ENCODE measurements at regions not wholly inside any gene's neighbourhood (a gene's known extent, or its start where the extent isn't known, plus 50 kb on each side); places are given as distances from the start of the nearest gene placed in this dataset.
A peak's percentile ranks its signal among the peaks of the same experiment; 100 is the strongest.

- peaks cover 0 to 14% of the 10 kb centered on the region in 2 donors for H3K9me3 ChIP-seq (ENCODE audit: control insufficient read depth in 2 of 2, insufficient read depth in 1 of 2, low read depth in 1 of 2, low read length in 1 of 2)
- 80 to 91% (median 87%) methylated on average over 6 of the region's 6 CpGs for WGBS, 3 donors
- no peak overlapping the region for H3K4me3 ChIP-seq (ENCODE audit: low read depth in 1 of 3, low read length in 3 of 3)
- H3K36me3 ChIP-seq (ENCODE audit: control insufficient read depth in 3 of 3, insufficient read depth in 2 of 3, low read depth in 1 of 3, low read length in 3 of 3) = no peaks in the 10 kb centered on the region
- H3K27ac ChIP-seq (ENCODE audit: low read depth in 1 of 3, low read length in 2 of 3) = no peak overlapping the region
- FAIRE-seq (no peak), DNase-seq (no peak)
- H3K27me3 ChIP-seq (ENCODE audit: control insufficient read depth in 3 of 3, insufficient read depth in 3 of 3, low read length in 3 of 3) = no peaks in the 10 kb centered on the region
- H3K4me1 ChIP-seq (ENCODE audit: control insufficient read depth in 3 of 3, insufficient read depth in 2 of 3, low read depth in 1 of 3, low read length in 2 of 3) = peaks cover 0 to 10% (median 0%) of the 10 kb centered on the region in 3 donors
Measured at GRCh38 chr5:6221141-6221626, 157.2 kb downstream of the MED10 start.

GRCh38 chr5:6220346-6221088 lies 157.8 kb downstream of the MED10 start:
- Histone ChIP-seq H3K36me3 (ENCODE audit: control insufficient read depth in 3 of 3, insufficient read depth in 2 of 3, low read depth in 1 of 3, low read length in 3 of 3) (no peaks in the 10 kb centered on the region), H3K27ac (ENCODE audit: low read depth in 1 of 3, low read length in 2 of 3) (peak overlapping the region in 1 of 3 donors; percentile 47), H3K4me3 (ENCODE audit: low read depth in 1 of 3, low read length in 3 of 3) (no peak overlapping the region), H3K9me3 (ENCODE audit: control insufficient read depth in 2 of 2, insufficient read depth in 1 of 2, low read depth in 1 of 2, low read length in 1 of 2) (peaks cover 0 to 14% of the 10 kb centered on the region in 2 donors), H3K27me3 (ENCODE audit: control insufficient read depth in 3 of 3, insufficient read depth in 3 of 3, low read length in 3 of 3) (no peaks in the 10 kb centered on the region), H3K4me1 (ENCODE audit: control insufficient read depth in 3 of 3, insufficient read depth in 2 of 3, low read depth in 1 of 3, low read length in 2 of 3) (peaks cover 0 to 10% (median 0%) of the 10 kb centered on the region in 3 donors)
- WGBS, 3 donors = 25 to 49% (median 35%) methylated on average over 15 of the region's 15 CpGs
- DNase-seq (peak in 1 of 2 donors; percentile 70), FAIRE-seq (no peak)

- Histone ChIP-seq H3K27me3 (ENCODE audit: control insufficient read depth in 3 of 3, insufficient read depth in 3 of 3, low read length in 3 of 3) (no peaks in the 10 kb centered on the region), H3K4me3 (ENCODE audit: low read depth in 1 of 3, low read length in 3 of 3) (no peak overlapping the region), H3K4me1 (ENCODE audit: control insufficient read depth in 3 of 3, insufficient read depth in 2 of 3, low read depth in 1 of 3, low read length in 2 of 3) (peaks cover 0 to 10% (median 0%) of the 10 kb centered on the region in 3 donors), H3K27ac (ENCODE audit: low read depth in 1 of 3, low read length in 2 of 3) (no peak overlapping the region), H3K36me3 (ENCODE audit: control insufficient read depth in 3 of 3, insufficient read depth in 2 of 3, low read depth in 1 of 3, low read length in 3 of 3) (no peaks in the 10 kb centered on the region), H3K9me3 (ENCODE audit: control insufficient read depth in 2 of 2, insufficient read depth in 1 of 2, low read depth in 1 of 2, low read length in 1 of 2) (peaks cover 0 to 12% of the 10 kb centered on the region in 2 donors)
- no peak for DNase-seq
- FAIRE-seq = no peak
- 67 to 72% (median 70%) methylated on average over 6 of the region's 6 CpGs for WGBS, 3 donors
Measured at GRCh38 chr5:6218517-6218916, 159.8 kb downstream of the MED10 start.

- Histone ChIP-seq H3K4me1 (ENCODE audit: control insufficient read depth in 3 of 3, insufficient read depth in 2 of 3, low read depth in 1 of 3, low read length in 2 of 3) (peaks cover 0 to 10% (median 0%) of the 10 kb centered on the region in 3 donors), H3K4me3 (ENCODE audit: low read depth in 1 of 3, low read length in 3 of 3) (no peak overlapping the region), H3K27ac (ENCODE audit: low read depth in 1 of 3, low read length in 2 of 3) (no peak overlapping the region), H3K9me3 (ENCODE audit: control insufficient read depth in 2 of 2, insufficient read depth in 1 of 2, low read depth in 1 of 2, low read length in 1 of 2) (peaks cover 0 to 12% of the 10 kb centered on the region in 2 donors), H3K36me3 (ENCODE audit: control insufficient read depth in 3 of 3, insufficient read depth in 2 of 3, low read depth in 1 of 3, low read length in 3 of 3) (no peaks in the 10 kb centered on the region), H3K27me3 (ENCODE audit: control insufficient read depth in 3 of 3, insufficient read depth in 3 of 3, low read length in 3 of 3) (no peaks in the 10 kb centered on the region)
- WGBS, 3 donors = 84 to 88% (median 85%) methylated on average over 7 of the region's 7 CpGs
- DNase-seq (no peak), FAIRE-seq (no peak)
Measured at GRCh38 chr5:6218116-6218515, 160.2 kb downstream of the MED10 start.

GRCh38 chr5:6216471-6217075 lies 161.8 kb downstream of the MED10 start:
- Histone ChIP-seq H3K9me3 (ENCODE audit: control insufficient read depth in 2 of 2, insufficient read depth in 1 of 2, low read depth in 1 of 2, low read length in 1 of 2) (peaks cover 0 to 7% of the 10 kb centered on the region in 2 donors), H3K4me3 (ENCODE audit: low read depth in 1 of 3, low read length in 3 of 3) (no peak overlapping the region), H3K4me1 (ENCODE audit: control insufficient read depth in 3 of 3, insufficient read depth in 2 of 3, low read depth in 1 of 3, low read length in 2 of 3) (peaks cover 0 to 10% (median 0%) of the 10 kb centered on the region in 3 donors), H3K27ac (ENCODE audit: low read depth in 1 of 3, low read length in 2 of 3) (no peak overlapping the region), H3K36me3 (ENCODE audit: control insufficient read depth in 3 of 3, insufficient read depth in 2 of 3, low read depth in 1 of 3, low read length in 3 of 3) (no peaks in the 10 kb centered on the region), H3K27me3 (ENCODE audit: control insufficient read depth in 3 of 3, insufficient read depth in 3 of 3, low read length in 3 of 3) (no peaks in the 10 kb centered on the region)
- no peak for FAIRE-seq
- no peak for DNase-seq
- WGBS, 3 donors = 88 to 89% (median 88%) methylated on average over 9 of the region's 9 CpGs

GRCh38 chr5:6215891-6216290 lies 162.5 kb downstream of the MED10 start:
- peaks cover 0 to 3% of the 10 kb centered on the region in 2 donors for H3K9me3 ChIP-seq (ENCODE audit: control insufficient read depth in 2 of 2, insufficient read depth in 1 of 2, low read depth in 1 of 2, low read length in 1 of 2)
- DNase-seq = no peak
- WGBS, 3 donors = 81 to 88% (median 81%) methylated on average over 8 of the region's 8 CpGs
- FAIRE-seq = no peak
- H3K36me3 ChIP-seq (ENCODE audit: control insufficient read depth in 3 of 3, insufficient read depth in 2 of 3, low read depth in 1 of 3, low read length in 3 of 3) = no peaks in the 10 kb centered on the region
- H3K4me3 ChIP-seq (ENCODE audit: low read depth in 1 of 3, low read length in 3 of 3) = no peak overlapping the region
- H3K4me1 ChIP-seq (ENCODE audit: control insufficient read depth in 3 of 3, insufficient read depth in 2 of 3, low read depth in 1 of 3, low read length in 2 of 3) = peaks cover 0 to 9% (median 0%) of the 10 kb centered on the region in 3 donors
- no peaks in the 10 kb centered on the region for H3K27me3 ChIP-seq (ENCODE audit: control insufficient read depth in 3 of 3, insufficient read depth in 3 of 3, low read length in 3 of 3)
- no peak overlapping the region for H3K27ac ChIP-seq (ENCODE audit: low read depth in 1 of 3, low read length in 2 of 3)

- no peak for FAIRE-seq
- no peak overlapping the region for H3K27ac ChIP-seq (ENCODE audit: low read depth in 1 of 3, low read length in 2 of 3)
- H3K36me3 ChIP-seq (ENCODE audit: control insufficient read depth in 3 of 3, insufficient read depth in 2 of 3, low read depth in 1 of 3, low read length in 3 of 3) = no peaks in the 10 kb centered on the region
- WGBS, 3 donors = 55 to 82% (median 55%) methylated on average over 1 of the region's 1 CpG
- peaks cover 0 to 3% of the 10 kb centered on the region in 2 donors for H3K9me3 ChIP-seq (ENCODE audit: control insufficient read depth in 2 of 2, insufficient read depth in 1 of 2, low read depth in 1 of 2, low read length in 1 of 2)
- no peak for DNase-seq
- no peaks in the 10 kb centered on the region for H3K4me1 ChIP-seq (ENCODE audit: control insufficient read depth in 3 of 3, insufficient read depth in 2 of 3, low read depth in 1 of 3, low read length in 2 of 3)
- no peaks in the 10 kb centered on the region for H3K27me3 ChIP-seq (ENCODE audit: control insufficient read depth in 3 of 3, insufficient read depth in 3 of 3, low read length in 3 of 3)
- H3K4me3 ChIP-seq (ENCODE audit: low read depth in 1 of 3, low read length in 3 of 3) = no peak overlapping the region
Measured at GRCh38 chr5:6212244-6212643, 166.1 kb downstream of the MED10 start.

GRCh38 chr5:6206501-6206900 lies 171.8 kb downstream of the MED10 start:
- WGBS, 3 donors = 68 to 100% (median 80%) methylated on average over 1 of the region's 1 CpG
- DNase-seq (no peak), FAIRE-seq (no peak)
- Histone ChIP-seq H3K9me3 (ENCODE audit: control insufficient read depth in 2 of 2, insufficient read depth in 1 of 2, low read depth in 1 of 2, low read length in 1 of 2) (peaks cover 0 to 3% of the 10 kb centered on the region in 2 donors), H3K27ac (ENCODE audit: low read depth in 1 of 3, low read length in 2 of 3) (no peak overlapping the region), H3K4me3 (ENCODE audit: low read depth in 1 of 3, low read length in 3 of 3) (no peak overlapping the region), H3K27me3 (ENCODE audit: control insufficient read depth in 3 of 3, insufficient read depth in 3 of 3, low read length in 3 of 3) (peaks cover 0 to under 1% (median 0%) of the 10 kb centered on the region in 3 donors), H3K4me1 (ENCODE audit: control insufficient read depth in 3 of 3, insufficient read depth in 2 of 3, low read depth in 1 of 3, low read length in 2 of 3) (no peaks in the 10 kb centered on the region), H3K36me3 (ENCODE audit: control insufficient read depth in 3 of 3, insufficient read depth in 2 of 3, low read depth in 1 of 3, low read length in 3 of 3) (no peaks in the 10 kb centered on the region)

Data from small intestine (tissue), 7 donors.